ENCODE measurements at regions not wholly inside any gene's neighbourhood (a gene's known extent, or its start where the extent isn't known, plus 50 kb on each side); places are given as distances from the start of the nearest gene placed in this dataset.
A peak's percentile ranks its signal among the peaks of the same experiment; 100 is the strongest.

- peaks cover 26 to 30% of the 10 kb centered on the region in 2 experiments for H3K4me1 Mint-ChIP-seq
- no peak overlapping the region for H2BK15ac ChIP-seq (ENCODE audit: low read depth, low read length)
- H3K9me3 ChIP-seq (ENCODE audit: control insufficient read depth, low read depth, low read length): peaks cover 16% of the 10 kb centered on the region
- no peak overlapping the region for H3K23ac ChIP-seq (ENCODE audit: insufficient read length, low read depth, low read length)
- no peak overlapping the region for H3K27ac ChIP-seq (ENCODE audit: insufficient read length, low read depth, low read length)
- no peak for DNase-seq
- WGBS (ENCODE audit: extremely low coverage, insufficient read length, low lambda C conversion rate): no CpG with 5 or more reads among the region's 2 CpGs
- peaks cover 29 to 31% of the 10 kb centered on the region in 2 experiments for H3K9me3 Mint-ChIP-seq
- H2BK12ac ChIP-seq (ENCODE audit: insufficient read length, low read depth, low read length): no peak overlapping the region
- no peak overlapping the region for H2BK20ac ChIP-seq (ENCODE audit: low read depth, low read length, poor library complexity, severe bottlenecking)
- no peak overlapping the region for H2AFZ ChIP-seq (ENCODE audit: low read length)
- H3K27me3 Mint-ChIP-seq (ENCODE audit: low read depth): no peaks in the 10 kb centered on the region; the same call in 1 of the 2 replicates
- H4K20me1 ChIP-seq (ENCODE audit: control insufficient read depth, insufficient read depth, insufficient read length): no peaks in the 10 kb centered on the region
- H2BK120ac ChIP-seq (ENCODE audit: low read depth, low read length, poor library complexity, severe bottlenecking): no peak overlapping the region
- no peaks in the 10 kb centered on the region for H3K27me3 ChIP-seq (ENCODE audit: insufficient read depth, low read length)
- H3K9ac ChIP-seq (ENCODE audit: extremely low read depth, insufficient read length, low read length): no peak overlapping the region
- H3K4me2 ChIP-seq (ENCODE audit: insufficient read depth, insufficient read length, low read length): no peak overlapping the region
- no peaks in the 10 kb centered on the region for H3K23me2 ChIP-seq (ENCODE audit: insufficient read length, low read depth, low read length, poor library complexity, severe bottlenecking)
- peaks cover 16 to 32% (median 22%) of the 10 kb centered on the region in 3 experiments for H3K36me3 Mint-ChIP-seq (ENCODE audit: insufficient read depth in 1 of 3, low read depth in 3 of 3)
- H3T11ph ChIP-seq (ENCODE audit: low read length): no peak overlapping the region
- no peaks in the 10 kb centered on the region for H3K79me2 ChIP-seq (ENCODE audit: insufficient read depth, low read length)
- no peak overlapping the region for H2BK5ac ChIP-seq (ENCODE audit: insufficient read length, low read length)
- H3K4me1 ChIP-seq (ENCODE audit: insufficient read depth, low read length): peaks cover 3% of the 10 kb centered on the region; the same call in 1 of the 2 replicates
- H2AK5ac ChIP-seq (ENCODE audit: insufficient read length, low read length): no peak overlapping the region
- no peak overlapping the region for H3K4ac ChIP-seq (ENCODE audit: low read depth, low read length)
- H3K18ac ChIP-seq (ENCODE audit: insufficient read length, low read depth, low read length): no peak overlapping the region
- no peaks in the 10 kb centered on the region for H3K79me1 ChIP-seq (ENCODE audit: insufficient read depth, low read depth, low read length, poor library complexity, severe bottlenecking)
- H3K27ac Mint-ChIP-seq: peak overlapping the region in 1 of 3 experiments; percentile 94; a peak in 2 of 7 replicates
- no peak overlapping the region for H4K8ac ChIP-seq (replicated peaks; ENCODE audit: insufficient read length, low read depth, low read length)
- H3K4me3 Mint-ChIP-seq: no peak overlapping the region
- H4K5ac ChIP-seq (ENCODE audit: insufficient read length, low read depth, low read length): no peak overlapping the region
- H4K91ac ChIP-seq (ENCODE audit: insufficient read length, low read depth, low read length): no peak overlapping the region
- no peak overlapping the region for H3K14ac ChIP-seq (ENCODE audit: insufficient read depth, low read length)
- H3K56ac ChIP-seq (ENCODE audit: insufficient read length, low read depth, low read length): no peak overlapping the region
- no peak for TF ChIP-seq CTCF (conservative IDR thresholded peaks at IDR 0.05)
Observed at GRCh38 chr3:104846270-104846669, 520.4 kb upstream of the ALCAM start.
